Spinal cord (tissue), 9 donors: ENCODE measurements at regions not wholly inside any gene's neighbourhood (a gene's known extent, or its start where the extent isn't known, plus 50 kb on each side); places are given as distances from the start of the nearest gene placed in this dataset.
A peak's percentile ranks its signal among the peaks of the same experiment; 100 is the strongest.

Experiments
- DNase-seq, 6 donors: peaks; one replicate each; pipeline versions ENCODE4 v3.0.0 to v3.0.0-alpha.2; 2013 to 2015; ENCODE audit warnings: low spot score in 6 of 6, low read depth in 4 of 6
- H3K27ac ChIP-seq: one replicate; pipeline ENCODE4 v1.5.1; 2013; ENCODE audit warnings: low read depth, low read length, control low read depth
- H3K27me3 ChIP-seq: one replicate; pipeline ENCODE4 v1.6.1; 2013; ENCODE audit warnings: low read length; ENCODE audit not compliant: control insufficient read depth, insufficient read depth
- H3K36me3 ChIP-seq: one replicate; pipeline ENCODE4 v1.6.1; 2013; ENCODE audit warnings: low read length; ENCODE audit not compliant: control insufficient read depth, insufficient read depth
- H3K4me1 ChIP-seq: one replicate; pipeline ENCODE4 v1.6.1; 2013; ENCODE audit warnings: low read length; ENCODE audit not compliant: control insufficient read depth, insufficient read depth
- H3K4me3 ChIP-seq: one replicate; pipeline ENCODE4 v1.5.1; 2013; ENCODE audit warnings: low read depth, low read length, control low read depth
- H3K9me3 ChIP-seq: one replicate; pipeline ENCODE4 v1.6.1; 2013; ENCODE audit warnings: low read length; ENCODE audit not compliant: control insufficient read depth, insufficient read depth
- WGBS: methylation state at CpG from one replicate; pipeline ENCODE4 v1.1.5; 2013; ENCODE audit warnings: missing lambda C conversion rate; ENCODE audit not compliant: insufficient coverage; 5-methylcytosine and 5-hydroxymethylcytosine counted together
- donor health status: healthy.

- H3K4me1 ChIP-seq = no peaks in the 10 kb centered on the region
- H3K27ac ChIP-seq = no peak overlapping the region
- H3K4me3 ChIP-seq = no peak overlapping the region
- no peaks in the 10 kb centered on the region for H3K36me3 ChIP-seq
- DNase-seq = no peak
- H3K27me3 ChIP-seq = no peaks in the 10 kb centered on the region
- WGBS = 100% methylated on average over 1 of the region's 3 CpGs
- peaks cover 2% of the 10 kb centered on the region for H3K9me3 ChIP-seq
Measured at GRCh38 chr5:175765858-175766257, 105.5 kb upstream of the CPLX2 start.

GRCh38 chr5:175766963-175767362 lies 104.4 kb upstream of the CPLX2 start:
- Histone ChIP-seq H3K9me3 (peaks cover 2% of the 10 kb centered on the region), H3K36me3 (no peaks in the 10 kb centered on the region), H3K4me3 (no peak overlapping the region), H3K27me3 (no peaks in the 10 kb centered on the region), H3K4me1 (no peaks in the 10 kb centered on the region), H3K27ac (no peak overlapping the region)
- WGBS = 95% methylated on average over 2 of the region's 2 CpGs
- DNase-seq = no peak

GRCh38 chr5:175772747-175773533 lies 98.4 kb upstream of the CPLX2 start:
- Histone ChIP-seq H3K36me3 (no peaks in the 10 kb centered on the region), H3K27ac (no peak overlapping the region), H3K27me3 (peaks cover 13% of the 10 kb centered on the region), H3K4me3 (peak overlapping the region; percentile 24), H3K4me1 (peaks cover 16% of the 10 kb centered on the region), H3K9me3 (no peaks in the 10 kb centered on the region)
- DNase-seq = peak in 2 of 6 donors; percentile 65 to 78
- 8% methylated on average over 46 of the region's 50 CpGs for WGBS

GRCh38 chr5:175773534-175774070 lies 97.8 kb upstream of the CPLX2 start:
- Histone ChIP-seq H3K4me1 (peaks cover 16% of the 10 kb centered on the region), H3K4me3 (no peak overlapping the region), H3K27me3 (peaks cover 13% of the 10 kb centered on the region), H3K9me3 (no peaks in the 10 kb centered on the region), H3K36me3 (no peaks in the 10 kb centered on the region), H3K27ac (no peak overlapping the region)
- peak in 1 of 6 donors; percentile 9 for DNase-seq
- WGBS = 11% methylated on average over 8 of the region's 12 CpGs

- 92% methylated on average over 5 of the region's 7 CpGs for WGBS
- Histone ChIP-seq H3K4me3 (no peak overlapping the region), H3K4me1 (peaks cover 20% of the 10 kb centered on the region), H3K36me3 (no peaks in the 10 kb centered on the region), H3K27me3 (peaks cover 13% of the 10 kb centered on the region), H3K9me3 (no peaks in the 10 kb centered on the region), H3K27ac (no peak overlapping the region)
- DNase-seq = no peak
Measured at GRCh38 chr5:175775416-175775815, 96.0 kb upstream of the CPLX2 start.

- no peak overlapping the region for H3K4me3 ChIP-seq
- peak in 4 of 6 donors; percentile 15 to 88 (median 67) for DNase-seq
- peaks cover 4% of the 10 kb centered on the region for H3K4me1 ChIP-seq
- 47% methylated on average over 5 of the region's 7 CpGs for WGBS
- no peaks in the 10 kb centered on the region for H3K27me3 ChIP-seq
- no peak overlapping the region for H3K27ac ChIP-seq
- no peaks in the 10 kb centered on the region for H3K9me3 ChIP-seq
- no peaks in the 10 kb centered on the region for H3K36me3 ChIP-seq
Measured at GRCh38 chr5:175778951-175779503, 92.4 kb upstream of the CPLX2 start.

GRCh38 chr5:175783739-175784138 lies 87.6 kb upstream of the CPLX2 start:
- H3K4me1 ChIP-seq = peaks cover 4% of the 10 kb centered on the region
- no peak for DNase-seq
- H3K27ac ChIP-seq = no peak overlapping the region
- H3K4me3 ChIP-seq = no peak overlapping the region
- no peaks in the 10 kb centered on the region for H3K9me3 ChIP-seq
- no peaks in the 10 kb centered on the region for H3K27me3 ChIP-seq
- H3K36me3 ChIP-seq = no peaks in the 10 kb centered on the region

GRCh38 chr5:175784230-175784629 lies 87.1 kb upstream of the CPLX2 start:
- H3K36me3 ChIP-seq = no peaks in the 10 kb centered on the region
- no peaks in the 10 kb centered on the region for H3K4me1 ChIP-seq
- DNase-seq = no peak
- no peak overlapping the region for H3K27ac ChIP-seq
- no peaks in the 10 kb centered on the region for H3K27me3 ChIP-seq
- no peak overlapping the region for H3K4me3 ChIP-seq
- no peaks in the 10 kb centered on the region for H3K9me3 ChIP-seq
- 100% methylated on average over 1 of the region's 1 CpG for WGBS

- Histone ChIP-seq H3K36me3 (no peaks in the 10 kb centered on the region), H3K4me3 (no peak overlapping the region), H3K27me3 (no peaks in the 10 kb centered on the region), H3K27ac (no peak overlapping the region), H3K4me1 (no peaks in the 10 kb centered on the region), H3K9me3 (no peaks in the 10 kb centered on the region)
- DNase-seq = no peak
Measured at GRCh38 chr5:175785681-175786080, 85.7 kb upstream of the CPLX2 start.
